DMS 273 (cell line): ENCODE measurements at regions not wholly inside any gene's neighbourhood (a gene's known extent, or its start where the extent isn't known, plus 50 kb on each side); places are given as distances from the start of the nearest gene placed in this dataset.

ENCODE experiments used
- DNase-seq: peaks from one replicate; lab custom pipeline; 2025; ENCODE audit not compliant: unreplicated experiment; lab: John Stamatoyannopoulos, UW

DNA sequence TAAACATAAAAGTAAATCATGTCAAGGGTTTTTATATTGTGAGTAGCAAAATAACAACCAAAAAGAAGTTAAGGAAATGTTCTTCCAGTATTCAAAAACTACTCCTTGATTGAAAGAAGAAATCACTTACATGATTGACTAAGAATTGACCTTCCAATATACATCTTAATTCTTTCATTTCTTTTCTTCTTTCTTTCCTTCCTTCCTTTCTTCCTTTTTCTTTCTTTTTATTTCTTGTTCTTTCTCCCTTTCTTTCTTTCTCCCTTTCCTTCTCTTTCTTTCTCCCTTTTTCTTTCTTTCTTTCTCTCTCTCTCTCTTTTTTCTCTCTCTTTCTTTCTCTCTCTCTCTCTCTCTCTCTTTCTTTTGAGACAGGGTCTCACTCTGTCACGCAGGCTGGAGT, 60.7 kb upstream of the SOX9 start:
- no peak for DNase-seq

DNA sequence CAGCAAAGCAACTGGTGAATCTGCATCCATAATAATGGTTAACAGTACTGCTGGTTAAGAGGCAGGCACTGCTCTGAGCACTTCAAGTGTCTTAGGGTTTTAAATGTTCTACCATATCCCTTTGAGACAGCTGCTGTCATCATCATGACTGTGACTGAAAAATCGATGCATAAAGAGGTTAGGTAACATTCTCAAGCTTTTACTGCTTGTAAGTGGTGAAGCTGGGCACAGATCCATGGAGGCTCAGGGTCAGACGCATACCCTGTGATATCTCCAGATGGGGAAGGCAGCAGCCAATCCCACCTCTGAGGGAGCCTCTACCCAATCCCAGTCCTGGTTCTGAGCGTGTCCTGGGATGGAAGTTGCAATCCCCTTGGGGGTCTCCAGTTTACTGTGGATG, 57.6 kb upstream of the SOX9 start:
- DNase-seq = no peak

DNA sequence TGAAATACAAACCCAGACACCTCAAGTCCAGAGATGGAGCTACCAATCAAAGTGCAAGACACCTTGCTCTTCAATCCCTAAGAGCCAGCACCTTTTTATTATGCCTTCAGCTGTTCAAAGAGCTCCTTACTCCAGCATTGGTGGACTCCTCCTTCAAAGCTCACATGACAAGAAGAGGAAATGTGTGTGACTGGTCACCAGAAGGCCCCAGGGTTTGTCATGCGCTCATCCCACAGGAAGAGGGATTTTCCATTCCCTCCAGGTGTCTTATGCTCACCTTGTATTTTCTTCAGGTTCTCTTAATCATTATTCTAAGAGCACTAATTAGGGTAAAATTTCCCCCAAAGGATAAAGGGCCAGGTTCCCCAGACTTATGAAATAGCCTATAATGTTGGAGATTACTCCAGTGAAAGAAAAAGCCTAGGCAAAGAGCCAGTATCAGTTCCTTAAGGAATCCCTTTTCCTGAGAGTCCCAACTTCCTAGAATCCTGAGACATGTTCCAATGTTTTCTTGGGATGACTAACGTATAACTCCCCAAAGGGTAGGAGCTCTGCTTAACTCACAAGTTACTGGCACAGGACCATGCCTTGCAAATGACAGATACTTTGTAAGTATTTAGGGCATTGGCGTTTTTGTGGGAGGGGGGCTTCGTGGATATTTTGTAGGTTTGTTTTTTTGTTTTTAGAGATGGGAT, 56.9 kb upstream of the SOX9 start:
- no peak for DNase-seq

DNA sequence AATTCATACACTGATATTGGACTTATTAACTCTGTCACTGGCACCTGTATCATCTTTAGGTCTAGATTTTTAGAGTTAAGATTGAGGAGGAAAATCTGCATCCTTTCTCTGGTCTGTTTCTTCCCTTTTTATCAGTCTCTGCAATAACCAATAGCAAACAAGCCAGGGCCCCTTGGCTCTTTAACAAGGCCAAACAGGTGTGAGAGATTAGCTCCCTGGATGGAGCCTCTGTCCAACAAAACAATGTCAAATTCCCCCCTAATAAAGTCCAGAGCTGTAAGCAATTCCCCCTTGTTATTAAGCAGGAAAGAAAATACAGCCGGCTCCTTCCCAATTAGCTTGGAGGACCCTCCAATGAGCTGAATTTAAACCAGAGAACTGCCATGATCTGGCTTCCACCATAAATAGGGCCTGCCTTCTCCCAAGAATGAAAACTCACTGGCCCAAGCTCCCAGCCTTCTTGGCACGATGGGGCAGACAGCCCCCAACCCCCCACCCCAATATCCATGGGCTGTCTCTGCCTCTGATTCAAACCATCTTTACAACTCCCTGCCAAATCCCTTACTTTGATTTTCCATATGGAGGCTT, 56.1 kb upstream of the SOX9 start:
- no peak for DNase-seq

DNA sequence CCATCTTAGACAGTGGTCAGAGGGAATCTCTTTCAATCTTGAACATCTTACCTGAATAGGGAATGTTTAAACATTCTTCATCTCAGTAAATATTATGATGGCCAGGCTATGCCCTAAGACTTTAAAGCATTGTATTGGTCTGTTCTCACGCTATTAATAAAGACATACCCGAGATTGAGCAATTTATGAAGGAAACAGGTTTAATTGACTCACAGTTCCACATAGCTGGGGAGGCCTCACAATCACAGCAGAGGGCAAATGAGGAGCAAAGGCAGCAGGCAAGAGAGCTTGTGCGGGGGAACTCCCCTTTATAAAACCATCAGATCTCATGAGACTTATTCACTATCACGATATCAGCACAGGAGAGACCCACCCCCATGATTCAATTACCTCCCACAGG, 55.3 kb upstream of the SOX9 start:
- DNase-seq = no peak

DNA sequence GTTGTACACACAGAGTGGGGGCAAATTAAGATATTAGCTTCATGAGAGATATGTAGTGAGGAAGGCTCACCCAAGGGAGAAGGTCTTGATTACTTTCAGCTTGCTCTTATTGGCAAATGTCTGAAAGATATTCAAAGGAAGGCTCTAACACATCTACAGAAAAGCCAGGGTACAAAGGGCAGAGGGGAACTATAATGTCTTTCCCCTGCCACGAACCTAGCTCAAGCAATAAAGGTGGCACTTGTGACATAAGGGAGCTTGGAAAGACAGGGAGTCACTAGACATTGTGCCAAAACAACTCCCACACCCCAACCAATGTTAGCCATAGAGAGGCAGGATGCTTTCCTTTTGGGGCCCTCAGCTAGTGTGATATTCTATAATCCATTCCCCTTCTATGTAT, 52.2 kb upstream of the SOX9 start:
- DNase-seq = no peak

DNA sequence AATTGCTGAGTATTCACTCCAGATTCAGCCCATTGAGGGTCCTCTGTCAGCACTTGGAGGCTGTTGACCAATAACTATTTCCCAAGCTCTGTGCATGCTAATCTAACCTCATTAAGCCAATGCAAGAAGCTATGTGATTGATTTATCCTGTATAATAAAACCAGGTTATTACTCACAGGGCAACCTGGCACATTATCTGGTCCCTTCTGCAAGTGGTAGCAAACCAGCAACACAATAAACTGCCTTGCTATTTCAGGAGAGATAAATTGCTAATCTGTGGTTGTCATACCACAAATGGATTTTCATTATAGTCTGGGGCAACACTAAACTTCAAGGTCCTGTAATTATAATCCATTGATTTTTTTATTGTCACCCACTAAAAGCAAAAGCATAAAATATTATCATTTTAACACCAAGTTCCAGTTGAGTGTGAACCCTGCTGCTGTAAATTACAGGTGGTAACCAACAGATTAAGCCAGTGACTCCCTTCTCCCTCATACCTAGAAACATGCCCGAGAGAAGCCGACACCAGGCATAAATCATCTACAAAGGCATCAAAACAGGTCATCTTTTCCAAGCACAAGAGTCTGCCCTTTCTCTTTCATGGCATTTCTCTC, 51.1 kb upstream of the SOX9 start:
- no peak for DNase-seq
